ENCODE measurements at regions not wholly inside any gene's neighbourhood (a gene's known extent, or its start where the extent isn't known, plus 50 kb on each side); places are given as distances from the start of the nearest gene placed in this dataset.
"Not testable (repeated sequence)": the region's sequence is repeated elsewhere in the genome, so short reads cannot be mapped to it uniquely, and the experiment has no call there.

GRCh38 chr15:68482246-68482645 lies 50.3 kb upstream of the ITGA11 start:
- no peak for DNase-seq (ENCODE audit: low spot score)

- DNase-seq (ENCODE audit: low spot score), result no peak
Measured at GRCh38 chr15:68483165-68483564, 51.2 kb upstream of the ITGA11 start.

- DNase-seq (ENCODE audit: low spot score), result no peak
Measured at GRCh38 chr15:68484220-68484619, 52.3 kb upstream of the ITGA11 start.

- DNase-seq (ENCODE audit: low spot score), result peak; percentile 83
Measured at GRCh38 chr15:68484696-68485400, 52.9 kb upstream of the ITGA11 start.

GRCh38 chr15:68485721-68486360 lies 53.9 kb upstream of the ITGA11 start:
- no peak for DNase-seq (ENCODE audit: low spot score)

- DNase-seq (ENCODE audit: low spot score), result no peak
Measured at GRCh38 chr15:68487087-68487843, 55.3 kb upstream of the ITGA11 start.

- DNase-seq (ENCODE audit: low spot score), result no peak
Measured at GRCh38 chr15:68488290-68488689, 56.3 kb upstream of the ITGA11 start.

GRCh38 chr15:68488966-68489365 lies 57.0 kb upstream of the ITGA11 start:
- no peak for DNase-seq (ENCODE audit: low spot score)

- DNase-seq (ENCODE audit: low spot score), result no peak
Measured at GRCh38 chr15:68489421-68489820, 57.5 kb upstream of the ITGA11 start.

GRCh38 chr15:68491415-68492106 lies 59.6 kb upstream of the ITGA11 start:
- no peak for DNase-seq (ENCODE audit: low spot score)

- peak; percentile 52 for DNase-seq (ENCODE audit: low spot score)
Measured at GRCh38 chr15:68492855-68493254, 60.9 kb upstream of the ITGA11 start.

- no peak for DNase-seq (ENCODE audit: low spot score)
Measured at GRCh38 chr15:68493629-68494028, 61.7 kb upstream of the ITGA11 start.

GRCh38 chr15:68494573-68495110 lies 62.7 kb upstream of the ITGA11 start:
- peak; percentile 40 for DNase-seq (ENCODE audit: low spot score)

GRCh38 chr15:68495221-68495950 lies 63.4 kb upstream of the ITGA11 start:
- DNase-seq (ENCODE audit: low spot score), result no peak

- no peak for DNase-seq (ENCODE audit: low spot score)
Measured at GRCh38 chr15:68495981-68496705, 64.2 kb upstream of the ITGA11 start.

GRCh38 chr15:68496751-68497150 lies 64.8 kb upstream of the ITGA11 start:
- DNase-seq (ENCODE audit: low spot score), result not testable (repeated sequence)

GRCh38 chr15:68497206-68497910 lies 65.4 kb upstream of the ITGA11 start:
- peak; percentile 19 for DNase-seq (ENCODE audit: low spot score)

GRCh38 chr15:68498076-68498475 lies 66.1 kb upstream of the ITGA11 start:
- no peak for DNase-seq (ENCODE audit: low spot score)

GRCh38 chr15:68499620-68500312 lies 67.8 kb upstream of the ITGA11 start:
- DNase-seq (ENCODE audit: low spot score), result peak; percentile 72
